ENCODE measurements at regions not wholly inside any gene's neighbourhood (a gene's known extent, or its start where the extent isn't known, plus 50 kb on each side); places are given as distances from the start of the nearest gene placed in this dataset.

- no peak overlapping the region for H2AFZ ChIP-seq (ENCODE audit: low read length)
- H3K27ac ChIP-seq (ENCODE audit: low read length): no peak overlapping the region
- no peaks in the 10 kb centered on the region for H3K36me3 ChIP-seq (replicated peaks; ENCODE audit: insufficient read depth, low read length)
- no peak overlapping the region for H3K4me2 ChIP-seq (ENCODE audit: low read depth, low read length)
- no peak overlapping the region for H3K9ac ChIP-seq (ENCODE audit: low read length)
- no peaks in the 10 kb centered on the region for H3K9me2 ChIP-seq (replicated peaks; ENCODE audit: insufficient read depth, low read length)
- H3K4me1 ChIP-seq (ENCODE audit: low read length): no peaks in the 10 kb centered on the region
- no peaks in the 10 kb centered on the region for H4K20me1 ChIP-seq (ENCODE audit: insufficient read depth, low read length)
- H3F3A ChIP-seq (ENCODE audit: insufficient read depth, low read length): no peaks in the 10 kb centered on the region
- no peak overlapping the region for H3K4me3 ChIP-seq (ENCODE audit: low read length)
- TF ChIP-seq EZH2phosphoT487 (IDR thresholded peaks at IDR 0.05; ENCODE audit: low read length): no peak
- TF ChIP-seq EZH2 (optimal IDR thresholded peaks at IDR 0.05; ENCODE audit: low read depth, low read length): no peak
- no peak for TF ChIP-seq CTCF (IDR thresholded peaks at IDR 0.05; ENCODE audit: low read length)
- DNase-seq: no peak
- H3K9me3 ChIP-seq (replicated peaks; ENCODE audit: insufficient read depth, low read length): no peaks in the 10 kb centered on the region
- no peaks in the 10 kb centered on the region for H3K27me3 ChIP-seq (replicated peaks; ENCODE audit: insufficient read depth, low read length)
- H3K79me2 ChIP-seq (ENCODE audit: low read length): no peaks in the 10 kb centered on the region
These were observed 618.1 kb downstream of the XIRP2 start for GRCh38 chr2:167506395-167506794.

- DNase-seq: no peak
- Histone ChIP-seq H4K20me1 (ENCODE audit: insufficient read depth, low read length) (no peaks in the 10 kb centered on the region), H3K9ac (ENCODE audit: low read length) (no peak overlapping the region), H3K4me2 (ENCODE audit: low read depth, low read length) (no peak overlapping the region), H3K9me2 (replicated peaks; ENCODE audit: insufficient read depth, low read length) (no peaks in the 10 kb centered on the region), H3K27ac (ENCODE audit: low read length) (no peak overlapping the region), H2AFZ (ENCODE audit: low read length) (no peak overlapping the region), H3K4me1 (ENCODE audit: low read length) (no peaks in the 10 kb centered on the region), H3K27me3 (replicated peaks; ENCODE audit: insufficient read depth, low read length) (no peaks in the 10 kb centered on the region), H3K4me3 (ENCODE audit: low read length) (no peak overlapping the region), H3F3A (ENCODE audit: insufficient read depth, low read length) (no peaks in the 10 kb centered on the region), H3K36me3 (replicated peaks; ENCODE audit: insufficient read depth, low read length) (no peaks in the 10 kb centered on the region), H3K9me3 (replicated peaks; ENCODE audit: insufficient read depth, low read length) (no peaks in the 10 kb centered on the region), H3K79me2 (ENCODE audit: low read length) (no peaks in the 10 kb centered on the region)
- TF ChIP-seq EZH2phosphoT487 (IDR thresholded peaks at IDR 0.05; ENCODE audit: low read length): no peak
- TF ChIP-seq EZH2 (optimal IDR thresholded peaks at IDR 0.05; ENCODE audit: low read depth, low read length): no peak
- TF ChIP-seq CTCF (IDR thresholded peaks at IDR 0.05; ENCODE audit: low read length): no peak
These were observed 616.4 kb downstream of the XIRP2 start for GRCh38 chr2:167504695-167505094.

- H3K4me1 ChIP-seq (ENCODE audit: low read length): no peaks in the 10 kb centered on the region
- H2AFZ ChIP-seq (ENCODE audit: low read length): no peak overlapping the region
- H3K27ac ChIP-seq (ENCODE audit: low read length): no peak overlapping the region
- H3F3A ChIP-seq (ENCODE audit: insufficient read depth, low read length): no peaks in the 10 kb centered on the region
- DNase-seq: no peak
- H3K9me2 ChIP-seq (replicated peaks; ENCODE audit: insufficient read depth, low read length): no peaks in the 10 kb centered on the region
- TF ChIP-seq EZH2 (optimal IDR thresholded peaks at IDR 0.05; ENCODE audit: low read depth, low read length): no peak
- no peak for TF ChIP-seq CTCF (IDR thresholded peaks at IDR 0.05; ENCODE audit: low read length)
- no peak for TF ChIP-seq EZH2phosphoT487 (IDR thresholded peaks at IDR 0.05; ENCODE audit: low read length)
- H4K20me1 ChIP-seq (ENCODE audit: insufficient read depth, low read length): no peaks in the 10 kb centered on the region
- no peaks in the 10 kb centered on the region for H3K36me3 ChIP-seq (replicated peaks; ENCODE audit: insufficient read depth, low read length)
- no peaks in the 10 kb centered on the region for H3K79me2 ChIP-seq (ENCODE audit: low read length)
- no peak overlapping the region for H3K4me3 ChIP-seq (ENCODE audit: low read length)
- H3K27me3 ChIP-seq (replicated peaks; ENCODE audit: insufficient read depth, low read length): no peaks in the 10 kb centered on the region
- no peaks in the 10 kb centered on the region for H3K9me3 ChIP-seq (replicated peaks; ENCODE audit: insufficient read depth, low read length)
- no peak overlapping the region for H3K4me2 ChIP-seq (ENCODE audit: low read depth, low read length)
- no peak overlapping the region for H3K9ac ChIP-seq (ENCODE audit: low read length)
These were observed 615.8 kb downstream of the XIRP2 start for GRCh38 chr2:167504061-167504460.

All from MM.1S (cell line).